DOHH2 (cell line): ENCODE measurements at regions not wholly inside any gene's neighbourhood (a gene's known extent, or its start where the extent isn't known, plus 50 kb on each side); places are given as distances from the start of the nearest gene placed in this dataset.

Experiments
- H3F3A ChIP-seq: fragments of 200-600 bp; sonication (generic), shearing (Covaris generic); 2 replicates; pipeline ENCODE4 v1.6.0; 2016; ENCODE audit warnings: antibody characterized with exemption, mild to moderate bottlenecking; ENCODE audit not compliant: control insufficient read depth, insufficient read depth
- H3K27ac ChIP-seq: fragments of 200-600 bp; sonication (generic); 2 replicates; pipeline ENCODE4 v1.5.1; 2014; ENCODE audit warnings: low read depth, mild to moderate bottlenecking, low read length, moderate library complexity
- H3K27me3 ChIP-seq: fragments of 200-600 bp; sonication (generic); 2 replicates; pipeline ENCODE4 v1.6.1; 2014; ENCODE audit warnings: mild to moderate bottlenecking, low read length, mixed read lengths; ENCODE audit not compliant: control insufficient read depth
- H3K36me3 ChIP-seq: fragments of 200-600 bp; sonication (generic); 2 replicates; pipeline ENCODE4 v1.6.1; 2014; ENCODE audit warnings: mild to moderate bottlenecking, low read length, moderate library complexity, mixed read lengths; ENCODE audit not compliant: control insufficient read depth
- H3K4me1 ChIP-seq: fragments of 200-600 bp; sonication (generic); 2 replicates; pipeline ENCODE4 v1.6.1; 2014; ENCODE audit warnings: mild to moderate bottlenecking, low read length, mixed read lengths; ENCODE audit not compliant: control insufficient read depth
- H3K4me2 ChIP-seq: fragments of 200-600 bp; sonication (generic); 2 replicates; pipeline ENCODE4 v1.6.0; 2014; ENCODE audit warnings: mild to moderate bottlenecking, low read length, moderate library complexity
- H3K4me3 ChIP-seq: fragments of 200-600 bp; sonication (generic); 2 replicates; pipeline ENCODE4 v1.5.1; 2014; ENCODE audit warnings: mild to moderate bottlenecking, low read length, mixed read lengths
- H3K79me2 ChIP-seq: fragments of 200-600 bp; sonication (generic); 2 replicates; pipeline ENCODE4 v1.6.1; 2014; ENCODE audit warnings: mild to moderate bottlenecking, low read length, mixed read lengths; ENCODE audit not compliant: control insufficient read depth
- H3K9me2 ChIP-seq: fragments of 200-600 bp; sonication (generic); replicated peaks from 2 replicates; pipeline ENCODE4 v1.6.1; 2014; ENCODE audit warnings: mild to moderate bottlenecking, low read length, mixed read lengths; ENCODE audit not compliant: control insufficient read depth
- H3K9me3 ChIP-seq: fragments of 200-600 bp; sonication (generic); 2 replicates; pipeline ENCODE4 v1.6.1; 2014; ENCODE audit warnings: antibody characterized with exemption, low read length, mixed read lengths; ENCODE audit not compliant: control insufficient read depth, insufficient read depth
- H4K20me1 ChIP-seq: fragments of 200-600 bp; sonication (generic); 2 replicates; pipeline ENCODE4 v1.6.0; 2014; ENCODE audit warnings: low read depth, mild to moderate bottlenecking, antibody characterized with exemption, low read length, moderate library complexity; ENCODE audit not compliant: control insufficient read depth, insufficient read depth
- CTCF ChIP-seq: fragments of 200-600 bp; sonication (generic); IDR thresholded peaks from one replicate; pipeline ENCODE4 v1.5.1; 2014; ENCODE audit warnings: antibody characterized with exemption, mild to moderate bottlenecking, low read depth, low read length; ENCODE audit not compliant: poor library complexity, severe bottlenecking
- EZH2phosphoT487 ChIP-seq: fragments of 200-600 bp; sonication (generic); IDR thresholded peaks from 2 replicates; pipeline ENCODE4 v1.6.1; 2017; ENCODE audit warnings: borderline replicate concordance, mild to moderate bottlenecking, antibody characterized with exemption, low read length, moderate library complexity, mixed read lengths

DNA sequence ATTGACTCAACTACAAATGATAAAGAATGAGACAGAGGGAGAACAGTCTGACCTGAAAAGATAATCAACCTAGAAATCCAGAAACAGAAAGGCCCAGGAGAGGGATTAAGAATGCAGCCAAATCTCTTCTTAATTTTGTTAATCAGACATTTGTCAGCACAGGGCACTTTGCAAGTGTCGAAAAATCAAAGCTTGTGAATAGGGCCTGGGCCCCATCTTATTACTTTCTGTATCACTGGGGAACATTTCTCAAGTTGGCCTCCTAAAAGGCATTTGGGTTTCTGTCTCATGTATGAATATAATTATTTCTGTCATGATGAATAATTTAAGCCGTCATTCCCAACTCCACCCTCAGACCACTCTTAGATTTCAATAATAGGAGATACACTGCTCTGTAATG, 308.4 kb upstream of the PRKCQ start:
- Histone ChIP-seq H3K9me2 (no peaks in the 10 kb centered on the region), H3K79me2 (no peaks in the 10 kb centered on the region), H3K4me1 (no peaks in the 10 kb centered on the region), H3K27ac (no peak overlapping the region), H3K36me3 (no peaks in the 10 kb centered on the region), H4K20me1 (no peaks in the 10 kb centered on the region), H3F3A (no peaks in the 10 kb centered on the region), H3K27me3 (0 out of 2 replicates have a peak, but pooled peaks cover 2% of the 10 kb centered on the region), H3K9me3 (no peaks in the 10 kb centered on the region), H3K4me3 (no peak overlapping the region), H3K4me2 (no peak overlapping the region)
- TF ChIP-seq CTCF, result no peak
- TF ChIP-seq EZH2phosphoT487, result no peak

GRCh38 chr10:6885284-6885683, 305.2 kb upstream of the PRKCQ start:
- H3K36me3 ChIP-seq, result no peaks in the 10 kb centered on the region
- peaks cover 7% of the 10 kb centered on the region; the same call in 1 of the 2 replicates for H3K27me3 ChIP-seq
- H3K4me1 ChIP-seq, result no peaks in the 10 kb centered on the region
- no peaks in the 10 kb centered on the region for H3F3A ChIP-seq
- H4K20me1 ChIP-seq, result no peaks in the 10 kb centered on the region
- no peak overlapping the region for H3K4me3 ChIP-seq
- H3K79me2 ChIP-seq, result no peaks in the 10 kb centered on the region
- H3K9me2 ChIP-seq, result no peaks in the 10 kb centered on the region
- no peak overlapping the region for H3K27ac ChIP-seq
- TF ChIP-seq CTCF (no peak), EZH2phosphoT487 (no peak)
- H3K4me2 ChIP-seq, result no peak overlapping the region
- H3K9me3 ChIP-seq, result no peaks in the 10 kb centered on the region

DNA sequence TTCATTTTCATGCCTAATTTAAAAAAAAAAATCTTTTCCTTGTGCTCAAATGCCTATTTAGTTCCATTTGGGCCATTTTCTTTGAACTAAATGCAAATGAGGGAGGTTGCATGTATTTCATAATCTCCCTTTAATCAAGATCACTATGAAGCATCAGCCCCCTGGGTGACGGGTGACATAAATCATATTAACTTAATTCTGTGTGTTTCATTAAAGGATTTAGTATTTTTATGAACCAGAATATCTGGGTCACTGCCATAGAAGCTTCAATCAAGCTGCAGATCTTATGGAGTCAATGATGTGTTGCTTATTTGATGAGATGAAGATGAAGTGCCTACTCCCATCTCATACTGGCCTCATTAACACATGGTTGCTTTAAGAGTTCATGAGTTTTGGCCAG, 301.9 kb upstream of the PRKCQ start:
- Histone ChIP-seq H3K4me3 (no peak overlapping the region), H3K4me2 (no peak overlapping the region), H3K27ac (no peak overlapping the region), H3K27me3 (peaks cover 12% of the 10 kb centered on the region), H3K4me1 (no peaks in the 10 kb centered on the region), H3K9me3 (no peaks in the 10 kb centered on the region), H3K79me2 (no peaks in the 10 kb centered on the region), H3F3A (no peaks in the 10 kb centered on the region), H4K20me1 (no peaks in the 10 kb centered on the region), H3K9me2 (no peaks in the 10 kb centered on the region), H3K36me3 (no peaks in the 10 kb centered on the region)
- TF ChIP-seq EZH2phosphoT487, result no peak
- TF ChIP-seq CTCF, result no peak
